ENCODE measurements at regions not wholly inside any gene's neighbourhood (a gene's known extent, or its start where the extent isn't known, plus 50 kb on each side); places are given as distances from the start of the nearest gene placed in this dataset.

DNA sequence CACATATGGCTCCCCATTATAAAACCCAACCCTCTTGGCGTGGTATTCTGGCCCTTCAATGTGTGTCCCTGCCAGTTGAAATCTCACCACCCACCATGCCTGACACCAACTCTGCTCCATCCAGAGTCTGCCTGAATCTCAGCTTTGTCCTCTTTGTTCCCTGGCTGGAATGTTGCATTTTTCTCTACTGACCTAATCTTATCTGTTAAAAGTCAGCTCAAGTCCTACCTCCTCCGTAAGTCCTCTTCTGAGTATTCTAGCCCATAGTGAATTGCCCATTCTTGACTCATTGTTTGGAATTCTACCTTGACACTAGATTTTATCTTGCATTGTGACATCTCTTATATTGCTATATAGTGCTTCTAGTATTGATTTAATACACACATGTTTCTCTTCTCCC is 207.1 kb upstream of the VLDLR start:
- H3K4me1 ChIP-seq (ENCODE audit: insufficient read depth): peaks cover 41% of the 10 kb centered on the region
- no peaks in the 10 kb centered on the region for H3K9me3 ChIP-seq (ENCODE audit: low read depth)
- peak; percentile 51 for DNase-seq
- no peaks in the 10 kb centered on the region for H3K9me2 ChIP-seq (ENCODE audit: insufficient read depth)
- H3K4me2 ChIP-seq (ENCODE audit: unreplicated experiment): peak overlapping the region; percentile 7
- H3K4me3 ChIP-seq: no peak overlapping the region
- in situ Hi-C loops (cut with MboI): no loop called here
- no peak overlapping the region for H3K27ac ChIP-seq
- no peaks in the 10 kb centered on the region for H4K20me1 ChIP-seq (ENCODE audit: insufficient read depth)
- no peak overlapping the region for H2AFZ ChIP-seq
- no peaks in the 10 kb centered on the region for H3K27me3 ChIP-seq (replicated peaks; ENCODE audit: insufficient read depth)
- no peak for TF ChIP-seq EZH2 (IDR thresholded peaks at IDR 0.05; ENCODE audit: insufficient read depth, poor library complexity, severe bottlenecking)
- no peak for TF ChIP-seq EZH2phosphoT487 (IDR thresholded peaks at IDR 0.05; ENCODE audit: insufficient read depth, low read depth)
- H3K79me2 ChIP-seq (ENCODE audit: insufficient read depth): no peaks in the 10 kb centered on the region
- peaks cover 21% of the 10 kb centered on the region; the same call in 1 of the 2 replicates for H3F3A ChIP-seq (ENCODE audit: insufficient read depth)
- no peak overlapping the region for H3K9ac ChIP-seq
- no peaks in the 10 kb centered on the region for H3K36me3 ChIP-seq (ENCODE audit: low read depth)
- WGBS, 2 experiments (ENCODE audit: low coverage in 1 of 2, low lambda C conversion rate in 2 of 2, missing lambda C conversion rate in 2 of 2): 11 to 19% methylated on average over 2 of the region's 2 CpGs

DNA sequence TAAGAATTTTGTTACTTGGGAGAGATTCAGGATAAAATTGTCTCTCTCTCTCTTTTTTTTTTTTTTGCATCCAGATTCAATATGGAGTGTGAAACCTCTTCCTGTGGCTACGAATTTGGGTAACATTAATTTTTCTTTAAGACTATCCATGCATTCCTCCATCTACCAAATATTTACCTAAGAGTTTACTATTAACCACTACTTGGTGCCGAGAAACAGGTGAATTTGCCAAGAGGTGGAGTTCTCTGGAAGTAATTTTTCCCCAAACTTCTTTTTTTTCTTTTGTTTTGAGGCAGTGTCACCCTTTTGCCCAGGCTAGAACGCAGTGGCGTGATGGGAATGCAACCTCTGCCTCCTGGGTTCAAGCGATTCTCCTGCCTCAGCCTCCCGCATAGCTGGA is 206.3 kb upstream of the VLDLR start:
- WGBS, 2 experiments (ENCODE audit: low coverage in 1 of 2, low lambda C conversion rate in 2 of 2, missing lambda C conversion rate in 2 of 2): 76 to 85% methylated on average over 6 of the region's 6 CpGs

DNA sequence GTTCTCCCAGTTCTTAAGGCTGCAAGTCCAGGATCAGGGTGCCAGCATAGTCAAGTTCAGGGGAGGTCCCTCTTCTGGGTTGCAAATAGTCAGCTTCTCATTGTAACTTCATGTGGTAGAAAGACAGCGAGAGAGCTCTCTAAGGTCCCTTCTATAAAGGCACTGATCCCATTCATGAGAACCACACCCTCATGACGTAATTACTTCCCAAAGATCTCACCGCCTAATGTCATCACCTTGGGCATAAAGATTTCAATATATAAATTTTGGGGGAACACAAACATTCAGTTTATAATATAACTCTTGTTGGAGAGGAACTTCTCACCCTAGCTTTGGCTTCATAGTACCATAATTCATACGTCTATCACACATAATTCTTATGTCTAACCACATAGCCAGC is 203.9 kb upstream of the VLDLR start:
- Histone ChIP-seq H4K20me1 (ENCODE audit: insufficient read depth) (no peaks in the 10 kb centered on the region), H3K4me3 (no peak overlapping the region), H3K9me2 (ENCODE audit: insufficient read depth) (no peaks in the 10 kb centered on the region), H3F3A (ENCODE audit: insufficient read depth) (peaks cover 13% of the 10 kb centered on the region; the same call in 1 of the 2 replicates), H3K79me2 (ENCODE audit: insufficient read depth) (no peaks in the 10 kb centered on the region), H3K4me2 (ENCODE audit: unreplicated experiment) (no peak overlapping the region), H3K4me1 (ENCODE audit: insufficient read depth) (peaks cover 26% of the 10 kb centered on the region), H3K9ac (no peak overlapping the region), H3K27ac (no peak overlapping the region), H3K36me3 (ENCODE audit: low read depth) (no peaks in the 10 kb centered on the region), H2AFZ (no peak overlapping the region), H3K9me3 (ENCODE audit: low read depth) (no peaks in the 10 kb centered on the region), H3K27me3 (replicated peaks; ENCODE audit: insufficient read depth) (no peaks in the 10 kb centered on the region)
- in situ Hi-C loops (cut with MboI): no loop called here
- DNase-seq: no peak
- 46 to 61% methylated on average over 4 of the region's 4 CpGs for WGBS, 2 experiments (ENCODE audit: low coverage in 1 of 2, low lambda C conversion rate in 2 of 2, missing lambda C conversion rate in 2 of 2)
- TF ChIP-seq EZH2phosphoT487 (IDR thresholded peaks at IDR 0.05; ENCODE audit: insufficient read depth, low read depth) (no peak), EZH2 (IDR thresholded peaks at IDR 0.05; ENCODE audit: insufficient read depth, poor library complexity, severe bottlenecking) (no peak)

More for the DNA sequence above, 206.3 kb upstream of the VLDLR start:
- Histone ChIP-seq H3K4me2 (ENCODE audit: unreplicated experiment) (no peak overlapping the region), H3K9me3 (ENCODE audit: low read depth) (no peaks in the 10 kb centered on the region), H3K4me1 (ENCODE audit: insufficient read depth) (peaks cover 41% of the 10 kb centered on the region), H4K20me1 (ENCODE audit: insufficient read depth) (no peaks in the 10 kb centered on the region), H3K9me2 (ENCODE audit: insufficient read depth) (no peaks in the 10 kb centered on the region), H3K27me3 (replicated peaks; ENCODE audit: insufficient read depth) (no peaks in the 10 kb centered on the region), H3K4me3 (no peak overlapping the region), H3K27ac (no peak overlapping the region), H2AFZ (no peak overlapping the region), H3F3A (ENCODE audit: insufficient read depth) (peaks cover 21% of the 10 kb centered on the region; the same call in 1 of the 2 replicates), H3K36me3 (ENCODE audit: low read depth) (no peaks in the 10 kb centered on the region), H3K9ac (no peak overlapping the region), H3K79me2 (ENCODE audit: insufficient read depth) (no peaks in the 10 kb centered on the region)
- in situ Hi-C loops (cut with MboI): no loop called here
- no peak for DNase-seq
- no peak for TF ChIP-seq EZH2 (IDR thresholded peaks at IDR 0.05; ENCODE audit: insufficient read depth, poor library complexity, severe bottlenecking)
- TF ChIP-seq EZH2phosphoT487 (IDR thresholded peaks at IDR 0.05; ENCODE audit: insufficient read depth, low read depth): no peak

DNA sequence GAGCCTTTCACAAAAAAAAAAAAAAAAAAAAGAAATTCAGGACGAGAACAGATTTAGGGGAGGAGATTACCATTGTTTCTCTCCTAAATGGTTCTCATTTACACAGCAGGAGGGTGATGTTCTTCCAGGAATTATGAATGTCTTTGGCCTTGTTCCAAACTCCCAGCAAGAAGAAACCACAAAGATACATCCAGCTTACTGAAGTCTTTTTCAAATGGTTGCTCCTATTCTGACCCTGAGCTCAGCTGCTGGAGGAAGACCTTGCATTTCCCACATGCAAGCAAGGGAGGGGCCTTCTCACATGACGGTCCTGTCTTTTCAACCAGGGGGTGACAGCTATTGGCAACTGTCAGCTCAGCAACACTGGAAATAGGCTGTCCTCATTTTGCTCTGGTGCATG is 203.0 kb upstream of the VLDLR start:
- no peaks in the 10 kb centered on the region for H3K9me2 ChIP-seq (ENCODE audit: insufficient read depth)
- H3K27me3 ChIP-seq (replicated peaks; ENCODE audit: insufficient read depth): no peaks in the 10 kb centered on the region
- H4K20me1 ChIP-seq (ENCODE audit: insufficient read depth): no peaks in the 10 kb centered on the region
- whole genome bisulfite sequencing, 2 experiments (ENCODE audit: low coverage in 1 of 2, low lambda C conversion rate in 2 of 2, missing lambda C conversion rate in 2 of 2): 0 to 11% methylated on average over 2 of the region's 2 CpGs
- no peak overlapping the region for H2AFZ ChIP-seq
- H3K4me2 ChIP-seq (ENCODE audit: unreplicated experiment): no peak overlapping the region
- H3K4me3 ChIP-seq: no peak overlapping the region
- in situ Hi-C loops (cut with MboI): no loop called here
- no peak overlapping the region for H3K9ac ChIP-seq
- H3K9me3 ChIP-seq (ENCODE audit: low read depth): no peaks in the 10 kb centered on the region
- H3K4me1 ChIP-seq (ENCODE audit: insufficient read depth): peaks cover 17% of the 10 kb centered on the region
- DNase-seq: peak; percentile 55
- H3K27ac ChIP-seq: no peak overlapping the region
- no peak for TF ChIP-seq EZH2 (IDR thresholded peaks at IDR 0.05; ENCODE audit: insufficient read depth, poor library complexity, severe bottlenecking)
- TF ChIP-seq EZH2phosphoT487 (IDR thresholded peaks at IDR 0.05; ENCODE audit: insufficient read depth, low read depth): no peak
- H3F3A ChIP-seq (ENCODE audit: insufficient read depth): 0 out of 2 replicates have a peak, but pooled peaks cover 10% of the 10 kb centered on the region
- no peaks in the 10 kb centered on the region for H3K79me2 ChIP-seq (ENCODE audit: insufficient read depth)
- no peaks in the 10 kb centered on the region for H3K36me3 ChIP-seq (ENCODE audit: low read depth)

DNA sequence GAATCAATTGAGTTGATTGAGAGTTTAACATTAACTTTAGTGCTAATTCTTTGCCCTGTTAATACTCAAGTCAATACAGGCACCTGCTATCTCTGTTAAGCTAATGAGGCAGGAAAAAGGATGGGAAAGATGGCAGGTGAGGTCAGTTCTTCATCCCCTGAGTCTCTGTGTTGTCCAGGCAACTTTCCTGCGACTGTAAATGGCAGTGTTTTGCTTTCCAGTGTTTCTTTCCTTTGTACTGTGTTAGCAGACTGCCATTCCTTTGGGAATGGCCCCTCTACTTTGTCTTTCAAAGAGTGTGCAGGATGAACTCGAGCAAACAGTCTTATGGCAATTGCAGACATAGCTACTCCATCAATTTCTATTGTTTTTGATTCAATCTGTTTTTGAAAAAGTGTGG is 202.2 kb upstream of the VLDLR start:
- peaks cover 9% of the 10 kb centered on the region for H3K4me1 ChIP-seq (ENCODE audit: insufficient read depth)
- TF ChIP-seq EZH2 (IDR thresholded peaks at IDR 0.05; ENCODE audit: insufficient read depth, poor library complexity, severe bottlenecking): no peak
- TF ChIP-seq EZH2phosphoT487 (IDR thresholded peaks at IDR 0.05; ENCODE audit: insufficient read depth, low read depth): no peak
- WGBS, 2 experiments (ENCODE audit: low coverage in 1 of 2, low lambda C conversion rate in 2 of 2, missing lambda C conversion rate in 2 of 2): 15 to 24% methylated on average over 2 of the region's 2 CpGs
- no peaks in the 10 kb centered on the region for H3K9me3 ChIP-seq (ENCODE audit: low read depth)
- no peak overlapping the region for H3K4me3 ChIP-seq
- no peak overlapping the region for H2AFZ ChIP-seq
- H3K36me3 ChIP-seq (ENCODE audit: low read depth): no peaks in the 10 kb centered on the region
- 0 out of 2 replicates have a peak, but pooled peaks cover 5% of the 10 kb centered on the region for H3F3A ChIP-seq (ENCODE audit: insufficient read depth)
- no peaks in the 10 kb centered on the region for H3K27me3 ChIP-seq (replicated peaks; ENCODE audit: insufficient read depth)
- no peaks in the 10 kb centered on the region for H4K20me1 ChIP-seq (ENCODE audit: insufficient read depth)
- no peak overlapping the region for H3K9ac ChIP-seq
- no peak overlapping the region for H3K27ac ChIP-seq
- DNase-seq: no peak
- in situ Hi-C loops (cut with MboI): no loop called here
- no peak overlapping the region for H3K4me2 ChIP-seq (ENCODE audit: unreplicated experiment)
- no peaks in the 10 kb centered on the region for H3K9me2 ChIP-seq (ENCODE audit: insufficient read depth)
- H3K79me2 ChIP-seq (ENCODE audit: insufficient read depth): no peaks in the 10 kb centered on the region

Measured in GM23248 (cell line).